D721Med (cell line): ENCODE measurements at regions not wholly inside any gene's neighbourhood (a gene's known extent, or its start where the extent isn't known, plus 50 kb on each side); places are given as distances from the start of the nearest gene placed in this dataset.
A peak's percentile ranks its signal among the peaks of the same experiment; 100 is the strongest.

Experiments
- DNase-seq: peaks from one replicate; pipeline ENCODE4 v3.0.0; 2011; ENCODE audit warnings: low spot score; ENCODE audit not compliant: insufficient read length
- FAIRE-seq: peaks from 2 replicates; lab custom pipeline; 2011; peaks lifted over from hg19 to GRCh38; lab: Jason Lieb, UNC
- TF ChIP-seq, protein P1 (sequence below): IDR thresholded peaks from 2 replicates; pipeline ENCODE4 v1.5.1; 2012; ENCODE audit warnings: mild to moderate bottlenecking, control low read depth; ENCODE audit not compliant: insufficient read depth; ENCODE audit errors: missing control alignments

DNA sequence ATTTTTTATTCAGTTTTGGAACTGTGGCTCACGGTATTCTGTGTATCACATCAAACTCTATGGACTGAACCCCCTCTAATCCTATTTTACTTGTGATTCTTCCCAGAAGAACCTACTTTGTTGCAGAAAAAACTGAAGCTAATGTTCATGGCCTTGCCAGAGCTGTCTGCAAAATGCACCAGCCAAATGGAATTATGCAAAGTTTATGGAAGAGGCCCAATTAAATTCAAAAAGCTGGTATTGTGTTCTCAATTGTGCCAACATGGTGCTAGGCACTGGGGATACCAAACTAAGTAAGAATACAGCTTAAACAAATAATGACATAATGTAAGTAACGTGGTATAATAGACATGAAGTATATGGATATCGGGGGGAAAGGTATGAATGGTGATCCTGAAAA lies 273.8 kb upstream of the DUSP10 start:
- DNase-seq (no peak), FAIRE-seq (no peak)
- TF ChIP-seq, protein P1, sequence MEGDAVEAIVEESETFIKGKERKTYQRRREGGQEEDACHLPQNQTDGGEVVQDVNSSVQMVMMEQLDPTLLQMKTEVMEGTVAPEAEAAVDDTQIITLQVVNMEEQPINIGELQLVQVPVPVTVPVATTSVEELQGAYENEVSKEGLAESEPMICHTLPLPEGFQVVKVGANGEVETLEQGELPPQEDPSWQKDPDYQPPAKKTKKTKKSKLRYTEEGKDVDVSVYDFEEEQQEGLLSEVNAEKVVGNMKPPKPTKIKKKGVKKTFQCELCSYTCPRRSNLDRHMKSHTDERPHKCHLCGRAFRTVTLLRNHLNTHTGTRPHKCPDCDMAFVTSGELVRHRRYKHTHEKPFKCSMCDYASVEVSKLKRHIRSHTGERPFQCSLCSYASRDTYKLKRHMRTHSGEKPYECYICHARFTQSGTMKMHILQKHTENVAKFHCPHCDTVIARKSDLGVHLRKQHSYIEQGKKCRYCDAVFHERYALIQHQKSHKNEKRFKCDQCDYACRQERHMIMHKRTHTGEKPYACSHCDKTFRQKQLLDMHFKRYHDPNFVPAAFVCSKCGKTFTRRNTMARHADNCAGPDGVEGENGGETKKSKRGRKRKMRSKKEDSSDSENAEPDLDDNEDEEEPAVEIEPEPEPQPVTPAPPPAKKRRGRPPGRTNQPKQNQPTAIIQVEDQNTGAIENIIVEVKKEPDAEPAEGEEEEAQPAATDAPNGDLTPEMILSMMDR = no peak

- FAIRE-seq (no peak), DNase-seq (no peak)
- TF ChIP-seq, protein P1 = no peak
Observed at GRCh38 chr1:222014001-222014400, 272.1 kb upstream of the DUSP10 start.

GRCh38 chr1:222012816-222013215 lies 270.9 kb upstream of the DUSP10 start:
- FAIRE-seq = no peak
- DNase-seq = no peak
- TF ChIP-seq, protein P1 = no peak

- DNase-seq = no peak
- TF ChIP-seq, protein P1 = no peak
- FAIRE-seq = no peak
Observed at GRCh38 chr1:222010306-222010705, 268.4 kb upstream of the DUSP10 start.

GRCh38 chr1:222009105-222009730 lies 267.3 kb upstream of the DUSP10 start:
- no peak for FAIRE-seq
- TF ChIP-seq, protein P1 = no peak
- no peak for DNase-seq

- DNase-seq (no peak), FAIRE-seq (peak; percentile 32)
- TF ChIP-seq, protein P1 = no peak
Observed at GRCh38 chr1:222006715-222007114, 264.8 kb upstream of the DUSP10 start.

- FAIRE-seq (peak; percentile 88), DNase-seq (no peak)
- TF ChIP-seq, protein P1 = no peak
Observed at GRCh38 chr1:222004784-222005183, 262.9 kb upstream of the DUSP10 start.
